Eye (tissue), 1 donor: ENCODE measurements at regions not wholly inside any gene's neighbourhood (a gene's known extent, or its start where the extent isn't known, plus 50 kb on each side); places are given as distances from the start of the nearest gene placed in this dataset.

Experiments
- DNase-seq: peaks from one replicate; pipeline ENCODE4 v3.0.0-alpha.2; 2015

GRCh38 chr5:148012801-148013200 is 51.0 kb upstream of the SPINK5 start:
- DNase-seq = no peak

GRCh38 chr5:148011398-148012137 is 52.2 kb upstream of the SPINK5 start:
- no peak for DNase-seq

- DNase-seq = no peak
These were observed 57.8 kb upstream of the SPINK5 start for GRCh38 chr5:148005788-148006520.

- DNase-seq = no peak
These were observed 60.6 kb upstream of the SPINK5 start for GRCh38 chr5:148003226-148003625.

GRCh38 chr5:148002451-148002850 is 61.3 kb upstream of the SPINK5 start:
- no peak for DNase-seq

GRCh38 chr5:148000036-148000435 is 63.7 kb upstream of the SPINK5 start:
- no peak for DNase-seq

- DNase-seq = no peak
These were observed 65.1 kb upstream of the SPINK5 start for GRCh38 chr5:147998704-147999103.

GRCh38 chr5:147997486-147997885 is 66.3 kb upstream of the SPINK5 start:
- DNase-seq = no peak

GRCh38 chr5:147996379-147996778 is 67.4 kb upstream of the SPINK5 start:
- no peak for DNase-seq

- DNase-seq = no peak
These were observed 67.9 kb upstream of the SPINK5 start for GRCh38 chr5:147995846-147996245.

GRCh38 chr5:147989994-147990393 is 73.8 kb upstream of the SPINK5 start:
- no peak for DNase-seq

- no peak for DNase-seq
These were observed 74.5 kb upstream of the SPINK5 start for GRCh38 chr5:147989239-147989638.

GRCh38 chr5:147986134-147986757 is 77.5 kb upstream of the SPINK5 start:
- DNase-seq = no peak

- DNase-seq = no peak
These were observed 78.2 kb upstream of the SPINK5 start for GRCh38 chr5:147985608-147986007.

GRCh38 chr5:147983742-147984141 is 77.4 kb upstream of the C5orf46 start:
- DNase-seq = no peak

- DNase-seq = no peak
These were observed 74.7 kb upstream of the C5orf46 start for GRCh38 chr5:147981074-147981473.

GRCh38 chr5:147979761-147980160 is 73.4 kb upstream of the C5orf46 start:
- DNase-seq = no peak

GRCh38 chr5:147972076-147972840 is 65.9 kb upstream of the C5orf46 start:
- DNase-seq = no peak

GRCh38 chr5:147971472-147971871 is 65.1 kb upstream of the C5orf46 start:
- no peak for DNase-seq

- no peak for DNase-seq
These were observed 62.5 kb upstream of the C5orf46 start for GRCh38 chr5:147968855-147969254.

GRCh38 chr5:147966829-147967228 is 60.5 kb upstream of the C5orf46 start:
- DNase-seq = peak; percentile 14

GRCh38 chr5:147966326-147966725 is 60.0 kb upstream of the C5orf46 start:
- DNase-seq = no peak

- no peak for DNase-seq
These were observed 59.4 kb upstream of the C5orf46 start for GRCh38 chr5:147965715-147966114.
